Esophagus (tissue), 2 donors: ENCODE measurements at regions not wholly inside any gene's neighbourhood (a gene's known extent, or its start where the extent isn't known, plus 50 kb on each side); places are given as distances from the start of the nearest gene placed in this dataset.

Source experiments
- H3K27ac ChIP-seq, 2 donors: one replicate each; pipeline ENCODE4 v1.5.1; 2013; ENCODE audit warnings: low read depth in 2 of 2, mild to moderate bottlenecking in 2 of 2, inconsistent platforms in 1 of 2, low read length in 1 of 2, moderate library complexity in 1 of 2
- H3K27me3 ChIP-seq, 2 donors: one replicate each; pipeline ENCODE4 v1.6.1; 2013; ENCODE audit warnings: low read length in 2 of 2, control low read depth in 1 of 2, mild to moderate bottlenecking in 1 of 2; ENCODE audit not compliant: insufficient read depth in 2 of 2, control insufficient read depth in 1 of 2
- H3K36me3 ChIP-seq, 2 donors: one replicate each; pipeline ENCODE4 v1.6.1; 2013; ENCODE audit warnings: low read length in 1 of 2; ENCODE audit not compliant: control insufficient read depth in 2 of 2, insufficient read depth in 2 of 2
- H3K4me1 ChIP-seq, 2 donors: one replicate each; pipeline ENCODE4 v1.6.1; 2013; ENCODE audit warnings: low read length in 1 of 2; ENCODE audit not compliant: control insufficient read depth in 2 of 2, insufficient read depth in 2 of 2
- H3K4me3 ChIP-seq, 2 donors: one replicate each; pipeline ENCODE4 v1.5.1; 2013; ENCODE audit warnings: low read length in 2 of 2, mild to moderate bottlenecking in 2 of 2, low read depth in 1 of 2, moderate library complexity in 1 of 2
- H3K9me3 ChIP-seq, 2 donors: one replicate each; pipeline ENCODE4 v1.6.1; 2013; ENCODE audit warnings: mild to moderate bottlenecking in 2 of 2, low read depth in 1 of 2, low read length in 1 of 2, moderate library complexity in 1 of 2; ENCODE audit not compliant: control insufficient read depth in 2 of 2, insufficient read depth in 1 of 2
- WGBS, 2 donors: extraction: QIAGEN DNeasy Blood & Tissue Kit; methylation state at CpG; one replicate each; pipeline ENCODE4 v1.1.7; 2013; 5-methylcytosine and 5-hydroxymethylcytosine counted together
- donor health status: healthy with polysubstance abuse.
- donor health status: Bipolar disorder and iron deficiency.

GRCh38 chr15:46901001-46901400 is 816.3 kb upstream of the SEMA6D start:
- no peaks in the 10 kb centered on the region for H3K27me3 ChIP-seq
- no peak overlapping the region for H3K27ac ChIP-seq
- H3K36me3 ChIP-seq, result no peaks in the 10 kb centered on the region
- no peak overlapping the region for H3K4me3 ChIP-seq
- no peaks in the 10 kb centered on the region for H3K9me3 ChIP-seq
- no peaks in the 10 kb centered on the region for H3K4me1 ChIP-seq
- WGBS, 2 donors, result 76 to 84% methylated on average over 2 of the region's 2 CpGs

GRCh38 chr15:46917721-46918252 is 799.5 kb upstream of the SEMA6D start:
- no peaks in the 10 kb centered on the region for H3K4me1 ChIP-seq
- H3K9me3 ChIP-seq, result peaks cover 3 to 4% of the 10 kb centered on the region in 2 donors
- H3K36me3 ChIP-seq, result no peaks in the 10 kb centered on the region
- H3K4me3 ChIP-seq, result no peak overlapping the region
- WGBS, 2 donors, result 75 to 76% methylated on average over 3 of the region's 3 CpGs
- no peaks in the 10 kb centered on the region for H3K27me3 ChIP-seq
- H3K27ac ChIP-seq, result no peak overlapping the region

- Histone ChIP-seq H3K9me3 (peaks cover 3 to 4% of the 10 kb centered on the region in 2 donors), H3K4me1 (no peaks in the 10 kb centered on the region), H3K4me3 (no peak overlapping the region), H3K27ac (no peak overlapping the region), H3K36me3 (no peaks in the 10 kb centered on the region), H3K27me3 (no peaks in the 10 kb centered on the region)
- 84% methylated on average over 20 of the region's 20 CpGs for WGBS, 2 donors
Measured at GRCh38 chr15:46918462-46919140, 798.7 kb upstream of the SEMA6D start.

- H3K36me3 ChIP-seq, result no peaks in the 10 kb centered on the region
- no peak overlapping the region for H3K4me3 ChIP-seq
- no peak overlapping the region for H3K27ac ChIP-seq
- 48 to 49% methylated on average over 3 of the region's 3 CpGs for WGBS, 2 donors
- no peaks in the 10 kb centered on the region for H3K4me1 ChIP-seq
- H3K27me3 ChIP-seq, result no peaks in the 10 kb centered on the region
- peaks cover 3 to 4% of the 10 kb centered on the region in 2 donors for H3K9me3 ChIP-seq
Measured at GRCh38 chr15:46921891-46922290, 795.4 kb upstream of the SEMA6D start.

GRCh38 chr15:46930426-46930825 is 786.9 kb upstream of the SEMA6D start:
- no peaks in the 10 kb centered on the region for H3K9me3 ChIP-seq
- no peaks in the 10 kb centered on the region for H3K27me3 ChIP-seq

GRCh38 chr15:46933332-46933731 is 784.0 kb upstream of the SEMA6D start:
- no peaks in the 10 kb centered on the region for H3K4me1 ChIP-seq
- 73 to 79% methylated on average over 4 of the region's 4 CpGs for WGBS, 2 donors
- no peak overlapping the region for H3K4me3 ChIP-seq

More at GRCh38 chr15:46930426-46930825, 786.9 kb upstream of the SEMA6D start:
- H3K27ac ChIP-seq, result no peak overlapping the region
- H3K4me1 ChIP-seq, result no peaks in the 10 kb centered on the region
- H3K4me3 ChIP-seq, result no peak overlapping the region
- H3K36me3 ChIP-seq, result no peaks in the 10 kb centered on the region

GRCh38 chr15:46934851-46935250 is 782.5 kb upstream of the SEMA6D start:
- Histone ChIP-seq H3K36me3 (no peaks in the 10 kb centered on the region), H3K4me3 (no peak overlapping the region), H3K9me3 (no peaks in the 10 kb centered on the region), H3K27me3 (no peaks in the 10 kb centered on the region), H3K4me1 (no peaks in the 10 kb centered on the region), H3K27ac (no peak overlapping the region)
- 85 to 88% methylated on average over 2 of the region's 2 CpGs for WGBS, 2 donors

More at GRCh38 chr15:46933332-46933731, 784.0 kb upstream of the SEMA6D start:
- Histone ChIP-seq H3K27ac (no peak overlapping the region), H3K36me3 (no peaks in the 10 kb centered on the region), H3K27me3 (no peaks in the 10 kb centered on the region), H3K9me3 (no peaks in the 10 kb centered on the region)

- 38 to 46% methylated on average over 1 of the region's 1 CpG for WGBS, 2 donors
- H3K36me3 ChIP-seq, result no peaks in the 10 kb centered on the region
- no peaks in the 10 kb centered on the region for H3K27me3 ChIP-seq
- H3K9me3 ChIP-seq, result no peaks in the 10 kb centered on the region
- no peak overlapping the region for H3K4me3 ChIP-seq
- H3K4me1 ChIP-seq, result no peaks in the 10 kb centered on the region
- H3K27ac ChIP-seq, result no peak overlapping the region
Measured at GRCh38 chr15:46938169-46938568, 779.1 kb upstream of the SEMA6D start.

- Histone ChIP-seq H3K9me3 (no peaks in the 10 kb centered on the region), H3K4me3 (no peak overlapping the region), H3K27me3 (no peaks in the 10 kb centered on the region), H3K27ac (no peak overlapping the region), H3K4me1 (no peaks in the 10 kb centered on the region), H3K36me3 (no peaks in the 10 kb centered on the region)
- 45 to 66% methylated on average over 1 of the region's 1 CpG for WGBS, 2 donors
Measured at GRCh38 chr15:46941241-46941640, 776.1 kb upstream of the SEMA6D start.

- Histone ChIP-seq H3K27me3 (no peaks in the 10 kb centered on the region), H3K9me3 (peaks cover 2 to 3% of the 10 kb centered on the region in 2 donors), H3K4me1 (no peaks in the 10 kb centered on the region), H3K36me3 (no peaks in the 10 kb centered on the region), H3K27ac (no peak overlapping the region), H3K4me3 (no peak overlapping the region)
- WGBS, 2 donors, result 84 to 85% methylated on average over 3 of the region's 3 CpGs
Measured at GRCh38 chr15:46946953-46947352, 770.4 kb upstream of the SEMA6D start.
